CD14-positive monocyte (primary cell): ENCODE measurements at regions not wholly inside any gene's neighbourhood (a gene's known extent, or its start where the extent isn't known, plus 50 kb on each side); places are given as distances from the start of the nearest gene placed in this dataset.

Source experiments
- DNase-seq, 3 donors: peaks; one replicate each; pipeline ENCODE4 v3.0.0-alpha.2; 2011 to 2022
- H2AFZ ChIP-seq: 2 replicates; pipeline ENCODE4 v1.6.0; 2012; ENCODE audit warnings: mild to moderate bottlenecking, low read depth, low read length, inconsistent platforms; ENCODE audit not compliant: insufficient read depth, poor library complexity, severe bottlenecking
- H3K27ac ChIP-seq, 2 donors: 1 replicate in 1 of 2; 2 replicates in 1 of 2; pipeline ENCODE4 v1.5.1; 2012 to 2013; ENCODE audit warnings: low read length in 2 of 2, control low read depth in 1 of 2, inconsistent platforms in 1 of 2, low read depth in 1 of 2, mild to moderate bottlenecking in 1 of 2
- H3K27me3 ChIP-seq, 2 donors: one replicate each; pipeline versions ENCODE4 v1.6.0 to v1.6.1; 2011 to 2013; ENCODE audit warnings: low read length in 2 of 2; ENCODE audit not compliant: control insufficient read depth in 2 of 2, insufficient read depth in 2 of 2
- H3K36me3 ChIP-seq, 2 donors: replicated peaks in 1 of 2; 1 replicate in 1 of 2; 2 replicates in 1 of 2; pipeline versions ENCODE4 v1.5.1 to v1.6.1; 2012 to 2013; ENCODE audit warnings: low read length in 2 of 2, control low read depth in 1 of 2, inconsistent platforms in 1 of 2, mild to moderate bottlenecking in 1 of 2; ENCODE audit not compliant: insufficient read depth in 2 of 2, control insufficient read depth in 1 of 2
- H3K4me1 ChIP-seq, 2 donors: 1 replicate in 1 of 2; 2 replicates in 1 of 2; pipeline versions ENCODE4 v1.5.1 to v1.6.1; 2012 to 2013; ENCODE audit warnings: low read length in 2 of 2, control low read depth in 1 of 2, inconsistent platforms in 1 of 2, mild to moderate bottlenecking in 1 of 2, moderate library complexity in 1 of 2; ENCODE audit not compliant: insufficient read depth in 2 of 2, control insufficient read depth in 1 of 2
- H3K4me2 ChIP-seq: replicated peaks from 2 replicates; pipeline ENCODE3; 2012; ENCODE audit warnings: low read length, moderate library complexity, mild to moderate bottlenecking; ENCODE audit not compliant: poor library complexity, severe bottlenecking; ENCODE audit errors: extremely low read depth
- H3K4me3 ChIP-seq, 3 experiments: fragments of 200-600 bp in 1 of 3; sonication (generic) in 1 of 3; replicated peaks in 1 of 3; 1 replicate in 2 of 3; 2 replicates in 1 of 3; pipeline ENCODE4 v1.5.1; 2011 to 2013; ENCODE audit warnings: low read length in 3 of 3, mild to moderate bottlenecking in 3 of 3, control low read depth in 2 of 3, low read depth in 2 of 3, inconsistent platforms in 1 of 3, moderate library complexity in 1 of 3
- H3K79me2 ChIP-seq: 2 replicates; pipeline ENCODE4 v1.6.0; 2012; ENCODE audit warnings: mild to moderate bottlenecking, control low read depth, inconsistent platforms, low read length, moderate library complexity; ENCODE audit not compliant: insufficient read depth
- H3K9ac ChIP-seq: 2 replicates; pipeline ENCODE4 v1.6.0; 2017; ENCODE audit warnings: low read length, mild to moderate bottlenecking; ENCODE audit not compliant: insufficient read depth, poor library complexity, severe bottlenecking
- H3K9me3 ChIP-seq, 2 donors: replicated peaks in 1 of 2; 1 replicate in 1 of 2; 2 replicates in 1 of 2; pipeline versions ENCODE4 v1.5.1 to v1.6.1; 2012 to 2013; ENCODE audit warnings: low read length in 2 of 2, control low read depth in 1 of 2; ENCODE audit not compliant: control insufficient read depth in 1 of 2, insufficient read depth in 1 of 2
- H4K20me1 ChIP-seq: 2 replicates; pipeline ENCODE4 v1.6.0; 2012; ENCODE audit warnings: mild to moderate bottlenecking, low read length, control low read depth, moderate library complexity; ENCODE audit not compliant: insufficient read depth
- H3K27ac Mint-ChIP-seq, 7 donors: one replicate each; pipeline ENCODE4 v1.8.0; 2020; ENCODE audit warnings: mild to moderate bottlenecking in 7 of 7, mixed read lengths in 7 of 7, moderate library complexity in 6 of 7, inconsistent platforms in 2 of 7
- H3K27me3 Mint-ChIP-seq, 3 donors: one replicate each; pipeline ENCODE4 v1.8.0; 2021 to 2022; ENCODE audit warnings: low read depth in 3 of 3, mild to moderate bottlenecking in 3 of 3, mixed read lengths in 3 of 3, moderate library complexity in 3 of 3, inconsistent platforms in 1 of 3
- H3K36me3 Mint-ChIP-seq, 2 donors: one replicate each; pipeline ENCODE4 v1.8.0; 2020; ENCODE audit warnings: mixed read lengths in 2 of 2, inconsistent platforms in 1 of 2, mild to moderate bottlenecking in 1 of 2
- H3K4me1 Mint-ChIP-seq: one replicate; pipeline ENCODE4 v1.8.0; 2020; ENCODE audit warnings: mild to moderate bottlenecking, mixed read lengths
- H3K4me3 Mint-ChIP-seq, 2 donors: one replicate each; pipeline ENCODE4 v1.8.0; 2020; ENCODE audit warnings: mild to moderate bottlenecking in 2 of 2, mixed read lengths in 2 of 2, moderate library complexity in 1 of 2
- H3K9me3 Mint-ChIP-seq, 7 donors: one replicate each; pipeline ENCODE4 v1.8.0; 2020 to 2022; ENCODE audit warnings: mixed read lengths in 7 of 7, mild to moderate bottlenecking in 6 of 7, moderate library complexity in 6 of 7, inconsistent platforms in 2 of 7
- WGBS: methylation state at CpG from one replicate; pipeline ENCODE4 v1.1.5; 2013; ENCODE audit warnings: missing lambda C conversion rate; ENCODE audit not compliant: insufficient coverage; 5-methylcytosine and 5-hydroxymethylcytosine counted together
- intact Hi-C, 2 donors: fragments of 100-400 bp; cut with micrococcal nuclease; formaldehyde crosslinking; loops; one replicate each; pipeline versions ENCODE4 v1.15.0 to v1.15.1; 2023
- TF ChIP-seq, protein P1 (sequence below): fragments of 200-600 bp; IDR thresholded peaks from one replicate; pipeline ENCODE4 v1.8.0; 2022; ENCODE audit warnings: antibody characterized with exemption, mild to moderate bottlenecking

DNA sequence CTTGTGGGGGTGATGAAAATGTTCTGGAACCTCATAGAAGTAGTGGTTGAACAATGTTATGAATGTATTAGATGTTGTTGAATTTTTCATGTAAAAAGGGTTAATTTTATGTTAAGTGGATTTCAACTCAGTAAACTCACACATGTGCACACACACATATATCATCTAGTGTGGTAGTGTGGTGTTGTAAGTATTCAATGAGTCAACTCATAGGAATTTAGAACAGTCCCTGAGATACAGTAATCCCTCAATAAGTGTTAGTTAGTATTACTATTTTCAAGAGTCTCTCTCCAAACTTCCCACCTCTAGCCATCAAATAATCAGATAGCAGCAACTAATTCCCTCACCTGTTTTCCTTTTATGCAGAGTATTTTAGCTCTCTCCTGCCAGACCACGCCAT, 563.1 kb upstream of the JARID2 start:
- Histone ChIP-seq H3K9me3 (no peaks in the 10 kb centered on the region), H3K4me2 (no peak overlapping the region), H3K36me3 (no peaks in the 10 kb centered on the region), H3K79me2 (no peaks in the 10 kb centered on the region), H3K4me1 (peaks cover 12 to 15% of the 10 kb centered on the region in 2 donors), H3K27ac (no peak overlapping the region), H3K27me3 (no peaks in the 10 kb centered on the region), H3K4me3 (no peak overlapping the region), H2AFZ (no peak overlapping the region), H3K9ac (no peak overlapping the region), H4K20me1 (no peaks in the 10 kb centered on the region)
- intact Hi-C loops, result loop anchor here in 1 of 2 donors (10.0 kb wide), 1 partner anchor 58 kb away; no protein-coding TSS in a partner anchor
- Mint-ChIP-seq H3K36me3 (peaks cover 0 to 2% of the 10 kb centered on the region in 2 donors), H3K9me3 (peaks cover 0 to 2% (median 0%) of the 10 kb centered on the region in 7 donors), H3K4me1 (peaks cover 12% of the 10 kb centered on the region), H3K4me3 (peak overlapping the region in 1 of 2 donors; percentile 18), H3K27ac (peak overlapping the region in 2 of 7 donors; percentile 73 to 81), H3K27me3 (peaks cover 0 to 2% (median 2%) of the 10 kb centered on the region in 3 donors)
- DNase-seq, result no peak
- no CpG with 5 or more reads among the region's 1 CpG for WGBS
- TF ChIP-seq, protein P1, sequence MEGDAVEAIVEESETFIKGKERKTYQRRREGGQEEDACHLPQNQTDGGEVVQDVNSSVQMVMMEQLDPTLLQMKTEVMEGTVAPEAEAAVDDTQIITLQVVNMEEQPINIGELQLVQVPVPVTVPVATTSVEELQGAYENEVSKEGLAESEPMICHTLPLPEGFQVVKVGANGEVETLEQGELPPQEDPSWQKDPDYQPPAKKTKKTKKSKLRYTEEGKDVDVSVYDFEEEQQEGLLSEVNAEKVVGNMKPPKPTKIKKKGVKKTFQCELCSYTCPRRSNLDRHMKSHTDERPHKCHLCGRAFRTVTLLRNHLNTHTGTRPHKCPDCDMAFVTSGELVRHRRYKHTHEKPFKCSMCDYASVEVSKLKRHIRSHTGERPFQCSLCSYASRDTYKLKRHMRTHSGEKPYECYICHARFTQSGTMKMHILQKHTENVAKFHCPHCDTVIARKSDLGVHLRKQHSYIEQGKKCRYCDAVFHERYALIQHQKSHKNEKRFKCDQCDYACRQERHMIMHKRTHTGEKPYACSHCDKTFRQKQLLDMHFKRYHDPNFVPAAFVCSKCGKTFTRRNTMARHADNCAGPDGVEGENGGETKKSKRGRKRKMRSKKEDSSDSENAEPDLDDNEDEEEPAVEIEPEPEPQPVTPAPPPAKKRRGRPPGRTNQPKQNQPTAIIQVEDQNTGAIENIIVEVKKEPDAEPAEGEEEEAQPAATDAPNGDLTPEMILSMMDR, result no peak

DNA sequence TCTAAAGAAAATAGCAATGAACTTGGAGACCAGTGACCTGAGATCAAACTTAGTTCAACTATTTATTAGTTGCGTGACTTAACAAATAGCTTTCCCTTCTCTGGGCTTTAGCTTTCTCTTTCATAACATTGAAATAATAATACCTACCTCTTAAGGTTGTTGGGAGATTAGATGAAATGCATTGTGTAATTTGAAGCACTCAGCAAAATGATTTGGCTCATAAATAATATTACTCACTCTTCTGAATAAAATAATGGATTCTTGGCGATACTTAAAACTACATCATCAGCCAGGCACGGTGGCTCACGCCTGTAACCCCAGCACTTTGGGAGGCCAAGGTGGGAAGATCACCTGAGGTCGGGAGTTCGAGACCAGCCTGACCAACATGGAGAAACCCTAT, 556.2 kb upstream of the JARID2 start:
- Mint-ChIP-seq H3K36me3 (no peaks in the 10 kb centered on the region), H3K4me3 (no peak overlapping the region), H3K27ac (no peak overlapping the region), H3K27me3 (peaks cover 0 to 3% (median 0%) of the 10 kb centered on the region in 3 donors), H3K9me3 (peaks cover 0 to 4% (median 0%) of the 10 kb centered on the region in 7 donors), H3K4me1 (peaks cover 4% of the 10 kb centered on the region)
- intact Hi-C loops, result loop anchor here in 1 of 2 donors (10.0 kb wide), 1 partner anchor 65 kb away; no protein-coding TSS in a partner anchor
- H4K20me1 ChIP-seq, result no peaks in the 10 kb centered on the region
- no peak overlapping the region for H3K27ac ChIP-seq
- DNase-seq, result no peak
- H2AFZ ChIP-seq, result no peak overlapping the region
- no peak overlapping the region for H3K4me2 ChIP-seq
- no peaks in the 10 kb centered on the region for H3K36me3 ChIP-seq
- H3K9ac ChIP-seq, result no peak overlapping the region
- WGBS, result 100% methylated on average over 5 of the region's 6 CpGs
- H3K4me1 ChIP-seq, result no peaks in the 10 kb centered on the region
- TF ChIP-seq, protein P1, result no peak
- H3K9me3 ChIP-seq, result no peaks in the 10 kb centered on the region
- no peak overlapping the region for H3K4me3 ChIP-seq
- H3K79me2 ChIP-seq, result no peaks in the 10 kb centered on the region
- no peaks in the 10 kb centered on the region for H3K27me3 ChIP-seq
